ENCODE measurements at regions not wholly inside any gene's neighbourhood (a gene's known extent, or its start where the extent isn't known, plus 50 kb on each side); places are given as distances from the start of the nearest gene placed in this dataset.

GRCh38 chr13:44124352-44124751, 244.6 kb downstream of the LACC1 start:
- no peak overlapping the region for H3K27ac ChIP-seq
- H3F3A ChIP-seq (ENCODE audit: insufficient read depth), result no peaks in the 10 kb centered on the region
- TF ChIP-seq EZH2phosphoT487 (IDR thresholded peaks at IDR 0.05; ENCODE audit: insufficient read depth, low read depth) (no peak), EZH2 (IDR thresholded peaks at IDR 0.05; ENCODE audit: insufficient read depth, poor library complexity, severe bottlenecking) (no peak)
- peaks cover 13% of the 10 kb centered on the region for H3K4me1 ChIP-seq (ENCODE audit: insufficient read depth)
- in situ Hi-C loops (cut with MboI), result no loop called here
- no peaks in the 10 kb centered on the region for H4K20me1 ChIP-seq (ENCODE audit: insufficient read depth)
- DNase-seq, result no peak
- no peaks in the 10 kb centered on the region; the same call in 1 of the 2 replicates for H3K9me2 ChIP-seq (ENCODE audit: insufficient read depth)
- no peak overlapping the region for H3K4me3 ChIP-seq
- no peaks in the 10 kb centered on the region for H3K36me3 ChIP-seq (ENCODE audit: low read depth)
- H3K4me2 ChIP-seq (ENCODE audit: unreplicated experiment), result no peak overlapping the region
- peaks cover 4% of the 10 kb centered on the region for H3K9me3 ChIP-seq (ENCODE audit: low read depth)
- H2AFZ ChIP-seq, result no peak overlapping the region
- WGBS, 2 experiments (ENCODE audit: low coverage in 1 of 2, low lambda C conversion rate in 2 of 2, missing lambda C conversion rate in 2 of 2), result 71 to 91% methylated on average over 1 of the region's 1 CpG
- no peak overlapping the region for H3K9ac ChIP-seq
- no peaks in the 10 kb centered on the region for H3K79me2 ChIP-seq (ENCODE audit: insufficient read depth)
- no peaks in the 10 kb centered on the region for H3K27me3 ChIP-seq (replicated peaks; ENCODE audit: insufficient read depth)

GRCh38 chr13:44125943-44126469, 246.3 kb downstream of the LACC1 start:
- H3K9me3 ChIP-seq (ENCODE audit: low read depth), result peaks cover 4% of the 10 kb centered on the region
- H3K79me2 ChIP-seq (ENCODE audit: insufficient read depth), result no peaks in the 10 kb centered on the region
- H3K9ac ChIP-seq, result no peak overlapping the region
- H3K36me3 ChIP-seq (ENCODE audit: low read depth), result no peaks in the 10 kb centered on the region
- TF ChIP-seq EZH2 (IDR thresholded peaks at IDR 0.05; ENCODE audit: insufficient read depth, poor library complexity, severe bottlenecking) (no peak), EZH2phosphoT487 (IDR thresholded peaks at IDR 0.05; ENCODE audit: insufficient read depth, low read depth) (no peak)
- no peaks in the 10 kb centered on the region for H3F3A ChIP-seq (ENCODE audit: insufficient read depth)
- no peak for DNase-seq
- peaks cover 13% of the 10 kb centered on the region for H3K4me1 ChIP-seq (ENCODE audit: insufficient read depth)
- no peak overlapping the region for H3K4me3 ChIP-seq
- in situ Hi-C loops (cut with MboI), result no loop called here
- H4K20me1 ChIP-seq (ENCODE audit: insufficient read depth), result no peaks in the 10 kb centered on the region
- no peak overlapping the region for H2AFZ ChIP-seq
- H3K27ac ChIP-seq, result no peak overlapping the region
- no peaks in the 10 kb centered on the region; the same call in 1 of the 2 replicates for H3K9me2 ChIP-seq (ENCODE audit: insufficient read depth)
- 73 to 78% methylated on average over 3 of the region's 3 CpGs for WGBS, 2 experiments (ENCODE audit: low coverage in 1 of 2, low lambda C conversion rate in 2 of 2, missing lambda C conversion rate in 2 of 2)
- H3K27me3 ChIP-seq (replicated peaks; ENCODE audit: insufficient read depth), result no peaks in the 10 kb centered on the region
- no peak overlapping the region for H3K4me2 ChIP-seq (ENCODE audit: unreplicated experiment)

GRCh38 chr13:44128552-44129001, 245.0 kb upstream of the SERP2 start:
- Histone ChIP-seq H3K9ac (no peak overlapping the region), H4K20me1 (ENCODE audit: insufficient read depth) (no peaks in the 10 kb centered on the region)
- WGBS, 2 experiments (ENCODE audit: low coverage in 1 of 2, low lambda C conversion rate in 2 of 2, missing lambda C conversion rate in 2 of 2), result 5 to 8% methylated on average over 7 of the region's 7 CpGs

GRCh38 chr13:44129418-44129817, 244.2 kb upstream of the SERP2 start:
- Histone ChIP-seq H4K20me1 (ENCODE audit: insufficient read depth) (no peaks in the 10 kb centered on the region), H3K27ac (no peak overlapping the region), H3K36me3 (ENCODE audit: low read depth) (no peaks in the 10 kb centered on the region), H3K4me2 (ENCODE audit: unreplicated experiment) (no peak overlapping the region), H3F3A (ENCODE audit: insufficient read depth) (no peaks in the 10 kb centered on the region), H3K4me1 (ENCODE audit: insufficient read depth) (peaks cover 24% of the 10 kb centered on the region), H3K9me3 (ENCODE audit: low read depth) (no peaks in the 10 kb centered on the region), H3K27me3 (replicated peaks; ENCODE audit: insufficient read depth) (no peaks in the 10 kb centered on the region), H3K4me3 (no peak overlapping the region), H3K9ac (no peak overlapping the region), H3K79me2 (ENCODE audit: insufficient read depth) (no peaks in the 10 kb centered on the region), H2AFZ (no peak overlapping the region), H3K9me2 (ENCODE audit: insufficient read depth) (no peaks in the 10 kb centered on the region)
- in situ Hi-C loops (cut with MboI), result no loop called here
- 96 to 98% methylated on average over 2 of the region's 2 CpGs for WGBS, 2 experiments (ENCODE audit: low coverage in 1 of 2, low lambda C conversion rate in 2 of 2, missing lambda C conversion rate in 2 of 2)
- no peak for DNase-seq
- TF ChIP-seq EZH2phosphoT487 (IDR thresholded peaks at IDR 0.05; ENCODE audit: insufficient read depth, low read depth) (no peak), EZH2 (IDR thresholded peaks at IDR 0.05; ENCODE audit: insufficient read depth, poor library complexity, severe bottlenecking) (no peak)

More at GRCh38 chr13:44128552-44129001, 245.0 kb upstream of the SERP2 start:
- Histone ChIP-seq H3K4me2 (ENCODE audit: unreplicated experiment) (peak overlapping the region; percentile 38), H3K4me1 (ENCODE audit: insufficient read depth) (peaks cover 24% of the 10 kb centered on the region), H3K36me3 (ENCODE audit: low read depth) (no peaks in the 10 kb centered on the region), H3K79me2 (ENCODE audit: insufficient read depth) (no peaks in the 10 kb centered on the region), H2AFZ (peak overlapping the region; percentile 42; the same call in 1 of the 2 replicates), H3K27me3 (replicated peaks; ENCODE audit: insufficient read depth) (no peaks in the 10 kb centered on the region), H3K27ac (no peak overlapping the region), H3K9me3 (ENCODE audit: low read depth) (peaks cover 4% of the 10 kb centered on the region), H3F3A (ENCODE audit: insufficient read depth) (no peaks in the 10 kb centered on the region), H3K4me3 (no peak overlapping the region; the same call in 1 of the 2 replicates), H3K9me2 (ENCODE audit: insufficient read depth) (no peaks in the 10 kb centered on the region; the same call in 1 of the 2 replicates)
- TF ChIP-seq EZH2phosphoT487 (IDR thresholded peaks at IDR 0.05; ENCODE audit: insufficient read depth, low read depth) (no peak), EZH2 (IDR thresholded peaks at IDR 0.05; ENCODE audit: insufficient read depth, poor library complexity, severe bottlenecking) (no peak)
- peak; percentile 85 for DNase-seq
- in situ Hi-C loops (cut with MboI), result no loop called here

Measured in GM23248 (cell line).